ENCODE measurements at regions not wholly inside any gene's neighbourhood (a gene's known extent, or its start where the extent isn't known, plus 50 kb on each side); places are given as distances from the start of the nearest gene placed in this dataset.
"Not testable (repeated sequence)": the region's sequence is repeated elsewhere in the genome, so short reads cannot be mapped to it uniquely, and the experiment has no call there.

DNA sequence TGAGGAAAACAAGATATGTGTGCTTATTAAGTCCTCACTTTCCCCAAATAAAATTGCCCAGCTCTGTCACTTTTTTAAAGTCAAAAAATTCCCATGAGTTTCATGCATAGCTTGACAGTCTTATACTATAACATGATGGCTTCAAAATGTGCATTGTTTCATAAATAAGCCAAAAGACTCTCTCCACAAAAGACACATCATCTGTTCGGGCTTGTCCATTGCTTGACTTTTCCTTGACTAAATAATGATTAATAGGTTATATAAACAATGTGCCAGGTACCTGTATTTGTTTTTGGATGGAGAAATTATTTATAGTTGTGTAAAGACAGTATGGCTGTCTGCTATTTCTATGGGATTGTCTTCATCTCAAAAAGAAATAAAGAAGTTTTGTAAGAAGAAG, 329.2 kb upstream of the KLF3 start:
- no peak overlapping the region for H2BK5ac ChIP-seq (ENCODE audit: low read depth, low read length, poor library complexity)
- H2BK12ac ChIP-seq (ENCODE audit: low read length): no peak overlapping the region
- no peak overlapping the region for H2AFZ ChIP-seq (ENCODE audit: insufficient read depth, low read length, poor library complexity)
- H3K9me3 ChIP-seq (ENCODE audit: insufficient read depth, low read depth, low read length): peaks cover 4% of the 10 kb centered on the region
- H3K79me1 ChIP-seq (ENCODE audit: low read length): no peaks in the 10 kb centered on the region
- WGBS (ENCODE audit: extremely low coverage, insufficient coverage, insufficient read length): no CpG with 5 or more reads among the region's 1 CpG
- no peak overlapping the region for H3K4ac ChIP-seq (ENCODE audit: low read depth, low read length)
- H3K4me1 ChIP-seq (ENCODE audit: control insufficient read depth in 1 of 2, insufficient read depth in 2 of 2, low read length in 2 of 2): peaks cover 3 to 4% of the 10 kb centered on the region in 2 experiments
- H2AK5ac ChIP-seq (ENCODE audit: low read length): no peak overlapping the region
- H3K4me2 ChIP-seq (ENCODE audit: low read length): no peak overlapping the region
- H4K91ac ChIP-seq (ENCODE audit: low read depth, low read length): no peak overlapping the region
- no peaks in the 10 kb centered on the region for H3K27me3 ChIP-seq (ENCODE audit: insufficient read depth, low read length)
- no peak overlapping the region for H2BK120ac ChIP-seq (ENCODE audit: insufficient read depth, low read length, poor library complexity)
- peaks cover 0 to 2% of the 10 kb centered on the region in 2 experiments for H3K36me3 ChIP-seq (ENCODE audit: control insufficient read depth in 1 of 2, insufficient read depth in 2 of 2, low read length in 2 of 2)
- no peak overlapping the region for H3K14ac ChIP-seq (ENCODE audit: low read length)
- H3K27ac ChIP-seq (ENCODE audit: low read depth, low read length): no peak overlapping the region
- H3K9ac ChIP-seq (ENCODE audit: low read length): no peak overlapping the region
- no peak overlapping the region for H4K8ac ChIP-seq (ENCODE audit: low read depth, low read length)
- no peak overlapping the region for H3K18ac ChIP-seq (ENCODE audit: low read length)
- no peak for DNase-seq
- H4K12ac ChIP-seq (ENCODE audit: low read depth, low read length): no peak overlapping the region
- H3K79me2 ChIP-seq (ENCODE audit: control insufficient read depth, insufficient read depth, low read length, poor library complexity): no peaks in the 10 kb centered on the region
- no peak overlapping the region for H3K23ac ChIP-seq (ENCODE audit: low read length)
- no peak overlapping the region for H3K4me3 ChIP-seq (ENCODE audit: low read depth, low read length)

DNA sequence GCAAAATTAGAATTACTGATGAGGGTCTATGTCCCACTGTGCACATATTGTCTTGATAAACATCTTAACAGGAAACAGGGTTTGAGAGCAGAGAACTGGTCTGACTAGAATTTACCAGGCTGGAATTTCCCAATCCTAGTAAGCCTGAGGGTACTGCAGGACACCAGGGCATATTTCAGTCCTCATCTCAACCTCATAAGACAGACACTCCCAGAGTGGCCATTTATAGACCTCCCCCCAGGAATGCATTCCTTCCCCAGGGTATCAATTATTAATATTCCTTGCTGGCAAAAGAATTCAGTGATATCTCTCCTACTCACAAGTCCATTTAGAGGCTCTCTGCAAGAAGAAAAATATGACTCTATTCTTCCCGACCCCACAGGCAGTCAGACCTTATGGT, 325.1 kb upstream of the KLF3 start:
- not testable (repeated sequence) for H3K27me3 ChIP-seq (ENCODE audit: insufficient read depth, low read length); H2AFZ ChIP-seq (ENCODE audit: insufficient read depth, low read length, poor library complexity); H3K79me2 ChIP-seq (ENCODE audit: control insufficient read depth, insufficient read depth, low read length, poor library complexity); H3K4me2 ChIP-seq (ENCODE audit: low read length); H3K4me1 ChIP-seq (ENCODE audit: control insufficient read depth in 1 of 2, insufficient read depth in 2 of 2, low read length in 2 of 2); H3K4me3 ChIP-seq (ENCODE audit: low read depth, low read length); H4K12ac ChIP-seq (ENCODE audit: low read depth, low read length); H3K18ac ChIP-seq (ENCODE audit: low read length); H2BK12ac ChIP-seq (ENCODE audit: low read length); H3K14ac ChIP-seq (ENCODE audit: low read length); H2BK120ac ChIP-seq (ENCODE audit: insufficient read depth, low read length, poor library complexity); H2AK5ac ChIP-seq (ENCODE audit: low read length); H3K9me3 ChIP-seq (ENCODE audit: insufficient read depth, low read depth, low read length); H3K27ac ChIP-seq (ENCODE audit: low read depth, low read length); H3K36me3 ChIP-seq (ENCODE audit: control insufficient read depth in 1 of 2, insufficient read depth in 2 of 2, low read length in 2 of 2); H4K91ac ChIP-seq (ENCODE audit: low read depth, low read length); H3K79me1 ChIP-seq (ENCODE audit: low read length); H4K8ac ChIP-seq (ENCODE audit: low read depth, low read length); H3K9ac ChIP-seq (ENCODE audit: low read length); H2BK5ac ChIP-seq (ENCODE audit: low read depth, low read length, poor library complexity); H3K4ac ChIP-seq (ENCODE audit: low read depth, low read length); H3K23ac ChIP-seq (ENCODE audit: low read length)
- peak in 1 of 2 donors; percentile 39 for DNase-seq
- WGBS (ENCODE audit: extremely low coverage, insufficient coverage, insufficient read length): no CpG with 5 or more reads among the region's 1 CpG

DNA sequence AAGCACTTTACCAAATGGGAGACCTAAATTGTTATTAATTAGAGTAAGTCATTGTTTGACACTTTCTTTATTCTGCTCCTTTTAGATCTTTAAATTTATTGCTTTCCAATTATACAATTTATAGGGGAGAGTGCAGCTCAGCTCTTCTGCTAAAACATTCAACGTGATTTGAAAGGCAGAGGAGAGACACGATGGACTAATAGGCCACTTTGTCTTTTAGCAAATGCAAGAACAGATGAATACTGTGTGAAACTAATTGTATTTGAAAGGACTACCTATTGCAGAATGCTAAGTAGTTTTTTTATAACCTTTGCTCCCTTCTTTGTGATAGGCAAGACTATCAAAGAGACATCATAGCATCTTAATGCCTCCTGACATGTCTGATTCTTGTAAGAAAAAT, 320.4 kb upstream of the KLF3 start:
- no peak overlapping the region for H4K91ac ChIP-seq (ENCODE audit: low read depth, low read length)
- DNase-seq: no peak
- no peaks in the 10 kb centered on the region for H3K79me1 ChIP-seq (ENCODE audit: low read length)
- H3K9ac ChIP-seq (ENCODE audit: low read length): no peak overlapping the region
- no peak overlapping the region for H3K4me2 ChIP-seq (ENCODE audit: low read length)
- H2AK5ac ChIP-seq (ENCODE audit: low read length): no peak overlapping the region
- peaks cover 1% of the 10 kb centered on the region for H3K9me3 ChIP-seq (ENCODE audit: insufficient read depth, low read depth, low read length)
- H4K12ac ChIP-seq (ENCODE audit: low read depth, low read length): no peak overlapping the region
- H3K36me3 ChIP-seq (ENCODE audit: control insufficient read depth in 1 of 2, insufficient read depth in 2 of 2, low read length in 2 of 2): no peaks in the 10 kb centered on the region
- H3K18ac ChIP-seq (ENCODE audit: low read length): no peak overlapping the region
- no peak overlapping the region for H2BK120ac ChIP-seq (ENCODE audit: insufficient read depth, low read length, poor library complexity)
- no peak overlapping the region for H3K4me3 ChIP-seq (ENCODE audit: low read depth, low read length)
- H3K79me2 ChIP-seq (ENCODE audit: control insufficient read depth, insufficient read depth, low read length, poor library complexity): no peaks in the 10 kb centered on the region
- H2BK12ac ChIP-seq (ENCODE audit: low read length): no peak overlapping the region
- no peak overlapping the region for H4K8ac ChIP-seq (ENCODE audit: low read depth, low read length)
- no CpG with 5 or more reads among the region's 2 CpGs for WGBS (ENCODE audit: extremely low coverage, insufficient coverage, insufficient read length)
- no peak overlapping the region for H2BK5ac ChIP-seq (ENCODE audit: low read depth, low read length, poor library complexity)
- no peaks in the 10 kb centered on the region for H3K27me3 ChIP-seq (ENCODE audit: insufficient read depth, low read length)
- no peak overlapping the region for H3K27ac ChIP-seq (ENCODE audit: low read depth, low read length)
- H3K23ac ChIP-seq (ENCODE audit: low read length): no peak overlapping the region
- H3K4ac ChIP-seq (ENCODE audit: low read depth, low read length): no peak overlapping the region
- no peaks in the 10 kb centered on the region for H3K4me1 ChIP-seq (ENCODE audit: control insufficient read depth in 1 of 2, insufficient read depth in 2 of 2, low read length in 2 of 2)
- no peak overlapping the region for H2AFZ ChIP-seq (ENCODE audit: insufficient read depth, low read length, poor library complexity)
- H3K14ac ChIP-seq (ENCODE audit: low read length): no peak overlapping the region

DNA sequence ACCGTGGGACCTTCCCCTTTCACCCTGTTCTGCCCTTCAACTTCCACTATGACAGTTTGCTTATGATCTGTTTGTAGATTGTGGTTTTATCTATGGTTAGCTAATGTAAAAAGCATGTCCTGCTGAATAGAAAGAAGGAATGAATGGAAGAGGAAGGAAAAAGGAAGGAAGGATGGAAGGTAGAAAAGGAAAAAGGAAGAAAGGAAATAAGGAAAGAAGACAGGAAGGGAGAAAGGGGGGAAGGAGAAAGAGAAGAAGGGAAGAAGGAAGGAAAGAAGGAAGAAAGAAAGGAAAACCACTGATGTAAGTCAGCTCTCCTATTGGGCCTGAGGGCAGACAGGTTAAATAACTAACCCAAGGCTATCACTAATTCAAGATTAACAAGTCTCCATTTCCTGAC, 319.1 kb upstream of the KLF3 start:
- DNase-seq: no peak
- Histone ChIP-seq H3K9me3 (ENCODE audit: insufficient read depth, low read depth, low read length) (peaks cover 1% of the 10 kb centered on the region), H2BK12ac (ENCODE audit: low read length) (no peak overlapping the region), H3K4me2 (ENCODE audit: low read length) (no peak overlapping the region), H2BK5ac (ENCODE audit: low read depth, low read length, poor library complexity) (no peak overlapping the region), H3K36me3 (ENCODE audit: control insufficient read depth in 1 of 2, insufficient read depth in 2 of 2, low read length in 2 of 2) (no peaks in the 10 kb centered on the region), H3K18ac (ENCODE audit: low read length) (no peak overlapping the region), H3K79me2 (ENCODE audit: control insufficient read depth, insufficient read depth, low read length, poor library complexity) (no peaks in the 10 kb centered on the region), H2AFZ (ENCODE audit: insufficient read depth, low read length, poor library complexity) (no peak overlapping the region), H3K4me1 (ENCODE audit: control insufficient read depth in 1 of 2, insufficient read depth in 2 of 2, low read length in 2 of 2) (no peaks in the 10 kb centered on the region), H3K4ac (ENCODE audit: low read depth, low read length) (no peak overlapping the region), H3K27me3 (ENCODE audit: insufficient read depth, low read length) (no peaks in the 10 kb centered on the region), H4K12ac (ENCODE audit: low read depth, low read length) (no peak overlapping the region), H4K8ac (ENCODE audit: low read depth, low read length) (no peak overlapping the region), H3K4me3 (ENCODE audit: low read depth, low read length) (no peak overlapping the region), H4K91ac (ENCODE audit: low read depth, low read length) (no peak overlapping the region), H3K23ac (ENCODE audit: low read length) (no peak overlapping the region), H3K27ac (ENCODE audit: low read depth, low read length) (no peak overlapping the region), H3K14ac (ENCODE audit: low read length) (no peak overlapping the region), H3K9ac (ENCODE audit: low read length) (no peak overlapping the region), H2AK5ac (ENCODE audit: low read length) (no peak overlapping the region), H3K79me1 (ENCODE audit: low read length) (no peaks in the 10 kb centered on the region), H2BK120ac (ENCODE audit: insufficient read depth, low read length, poor library complexity) (no peak overlapping the region)
- WGBS (ENCODE audit: extremely low coverage, insufficient coverage, insufficient read length): no CpG with 5 or more reads among the region's 1 CpG
